ENCODE measurements at regions not wholly inside any gene's neighbourhood (a gene's known extent, or its start where the extent isn't known, plus 50 kb on each side); places are given as distances from the start of the nearest gene placed in this dataset.

DNA sequence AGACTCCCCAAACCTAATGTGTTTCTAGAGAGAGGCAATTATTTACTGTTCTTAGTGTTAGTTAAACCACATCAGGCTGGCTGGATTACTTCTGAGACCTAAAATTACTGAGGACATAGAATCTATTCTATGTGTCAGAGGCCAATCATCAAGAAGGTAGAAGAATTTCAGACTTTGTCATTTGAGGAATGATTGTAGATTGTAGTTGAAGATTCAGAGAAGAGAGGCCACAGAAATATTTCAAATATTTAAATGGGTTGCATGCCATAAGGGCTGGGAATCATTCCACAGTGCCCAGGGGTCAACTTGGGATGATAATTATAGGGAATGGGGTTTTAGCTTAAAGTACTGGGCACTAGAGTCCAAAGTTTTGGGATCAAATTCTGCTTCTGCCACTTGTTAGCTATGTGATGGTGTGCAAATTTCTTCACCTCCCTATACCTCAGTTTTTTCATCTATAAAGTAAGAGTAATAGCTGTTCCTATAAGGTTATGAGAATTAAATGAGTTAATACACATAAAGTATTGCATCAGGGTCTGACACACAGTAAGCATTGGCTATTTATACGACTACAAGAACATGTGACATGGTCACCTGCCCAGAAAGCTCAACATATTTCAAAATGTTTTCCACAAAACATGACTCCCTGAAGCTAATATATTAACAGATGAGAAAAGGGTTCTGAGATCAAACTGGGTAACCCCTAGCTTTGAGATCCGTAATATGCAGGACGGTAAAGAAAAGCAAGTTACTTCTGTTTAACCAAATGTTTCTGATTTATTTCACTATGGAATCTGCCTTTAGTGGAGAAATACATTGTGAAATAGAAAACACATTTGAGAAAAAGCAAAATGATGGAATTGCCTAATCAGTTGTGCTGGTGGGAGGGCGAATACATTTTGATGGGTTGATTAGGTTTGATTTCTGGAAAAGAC is 69.7 kb upstream of the SPAG17 start:
- TF ChIP-seq POLR2A (IDR thresholded peaks at IDR 0.05; ENCODE audit: low read depth, low read length) (no peak), PAX5 (IDR thresholded peaks at IDR 0.05; ENCODE audit: insufficient read depth, low read length, severe bottlenecking) (no peak), POU2F2 (IDR thresholded peaks at IDR 0.05; ENCODE audit: low read depth, low read length) (no peak), TAF1 (IDR thresholded peaks at IDR 0.05; ENCODE audit: low read depth, low read length) (no peak), SPI1 (IDR thresholded peaks at IDR 0.05; ENCODE audit: low read depth, low read length) (no peak), POLR2AphosphoS5 (IDR thresholded peaks at IDR 0.05; ENCODE audit: low read depth, low read length) (no peak)
- FAIRE-seq = no peak
- DNase-seq (ENCODE audit: insufficient read length, low spot score) = no peak

DNA sequence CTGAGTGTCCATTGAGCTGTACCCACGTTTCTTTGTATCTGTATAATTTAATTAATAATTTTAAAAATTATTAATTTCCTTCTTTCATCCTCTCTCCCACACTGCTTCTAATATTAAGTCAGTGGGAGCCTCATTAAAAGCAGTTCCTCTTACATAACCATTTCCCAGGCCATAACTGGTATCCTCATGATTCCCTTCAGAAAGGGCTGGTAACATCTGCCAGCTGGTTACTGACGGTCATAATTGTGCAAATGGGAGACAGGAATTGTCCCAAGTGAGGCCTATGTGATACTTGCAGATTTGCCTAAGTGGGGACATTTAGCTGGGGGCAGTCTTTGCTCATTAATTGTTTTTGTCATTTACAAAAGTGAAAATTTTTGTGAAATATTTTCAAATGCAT is 69.0 kb upstream of the SPAG17 start:
- DNase-seq (ENCODE audit: insufficient read length, low spot score) (no peak), FAIRE-seq (no peak)
- no peak for TF ChIP-seq POLR2AphosphoS5 (IDR thresholded peaks at IDR 0.05; ENCODE audit: low read depth, low read length)
- TF ChIP-seq PAX5 (IDR thresholded peaks at IDR 0.05; ENCODE audit: insufficient read depth, low read length, severe bottlenecking) = no peak
- no peak for TF ChIP-seq TAF1 (IDR thresholded peaks at IDR 0.05; ENCODE audit: low read depth, low read length)
- no peak for TF ChIP-seq SPI1 (IDR thresholded peaks at IDR 0.05; ENCODE audit: low read depth, low read length)
- TF ChIP-seq POLR2A (IDR thresholded peaks at IDR 0.05; ENCODE audit: low read depth, low read length) = no peak
- no peak for TF ChIP-seq POU2F2 (IDR thresholded peaks at IDR 0.05; ENCODE audit: low read depth, low read length)

GRCh38 chr1:118253053-118253915 is 68.3 kb upstream of the SPAG17 start:
- no peak for DNase-seq (ENCODE audit: insufficient read length, low spot score)
- FAIRE-seq = no peak
- TF ChIP-seq PAX5 (IDR thresholded peaks at IDR 0.05; ENCODE audit: insufficient read depth, low read length, severe bottlenecking) = no peak
- TF ChIP-seq POLR2AphosphoS5 (IDR thresholded peaks at IDR 0.05; ENCODE audit: low read depth, low read length) = no peak
- no peak for TF ChIP-seq POU2F2 (IDR thresholded peaks at IDR 0.05; ENCODE audit: low read depth, low read length)
- no peak for TF ChIP-seq SPI1 (IDR thresholded peaks at IDR 0.05; ENCODE audit: low read depth, low read length)
- no peak for TF ChIP-seq POLR2A (IDR thresholded peaks at IDR 0.05; ENCODE audit: low read depth, low read length)
- no peak for TF ChIP-seq TAF1 (IDR thresholded peaks at IDR 0.05; ENCODE audit: low read depth, low read length)

DNA sequence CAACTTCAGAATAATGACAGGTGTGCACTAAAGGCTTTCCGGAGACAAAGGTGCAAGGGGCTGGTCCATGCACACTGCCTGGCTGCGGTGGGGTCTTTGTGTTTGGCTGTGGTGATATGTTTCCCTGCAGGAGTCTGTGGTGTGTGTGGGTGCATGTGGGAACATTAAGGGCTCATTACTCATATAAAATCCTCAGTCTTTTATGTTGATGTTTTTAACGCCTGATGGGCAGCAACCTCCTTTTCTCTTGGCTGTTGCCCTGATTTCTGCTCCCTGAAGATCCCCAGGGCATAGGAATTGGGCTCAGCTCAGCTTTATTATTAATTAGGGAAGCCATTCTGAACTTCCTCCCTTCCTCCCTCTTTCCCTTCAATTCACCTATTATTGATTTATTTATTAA is 67.6 kb upstream of the SPAG17 start:
- TF ChIP-seq POLR2A (IDR thresholded peaks at IDR 0.05; ENCODE audit: low read depth, low read length) (no peak), POU2F2 (IDR thresholded peaks at IDR 0.05; ENCODE audit: low read depth, low read length) (no peak), SPI1 (IDR thresholded peaks at IDR 0.05; ENCODE audit: low read depth, low read length) (no peak), TAF1 (IDR thresholded peaks at IDR 0.05; ENCODE audit: low read depth, low read length) (no peak), PAX5 (IDR thresholded peaks at IDR 0.05; ENCODE audit: insufficient read depth, low read length, severe bottlenecking) (no peak)
- FAIRE-seq (no peak), DNase-seq (ENCODE audit: insufficient read length, low spot score) (no peak)

GRCh38 chr1:118250232-118250631 is 65.2 kb upstream of the SPAG17 start:
- FAIRE-seq = no peak
- TF ChIP-seq SPI1 (IDR thresholded peaks at IDR 0.05; ENCODE audit: low read depth, low read length) = no peak
- TF ChIP-seq TAF1 (IDR thresholded peaks at IDR 0.05; ENCODE audit: low read depth, low read length) = no peak
- no peak for TF ChIP-seq POU2F2 (IDR thresholded peaks at IDR 0.05; ENCODE audit: low read depth, low read length)
- TF ChIP-seq POLR2A (IDR thresholded peaks at IDR 0.05; ENCODE audit: low read depth, low read length) = no peak
- no peak for TF ChIP-seq PAX5 (IDR thresholded peaks at IDR 0.05; ENCODE audit: insufficient read depth, low read length, severe bottlenecking)
- TF ChIP-seq POLR2AphosphoS5 (IDR thresholded peaks at IDR 0.05; ENCODE audit: low read depth, low read length) = no peak
- DNase-seq (ENCODE audit: insufficient read length, low spot score) = no peak

GRCh38 chr1:118249641-118250040 is 64.6 kb upstream of the SPAG17 start:
- TF ChIP-seq POU2F2 (IDR thresholded peaks at IDR 0.05; ENCODE audit: low read depth, low read length) = no peak
- TF ChIP-seq PAX5 (IDR thresholded peaks at IDR 0.05; ENCODE audit: insufficient read depth, low read length, severe bottlenecking) = no peak
- TF ChIP-seq POLR2AphosphoS5 (IDR thresholded peaks at IDR 0.05; ENCODE audit: low read depth, low read length) = no peak
- TF ChIP-seq POLR2A (IDR thresholded peaks at IDR 0.05; ENCODE audit: low read depth, low read length) = no peak
- TF ChIP-seq TAF1 (IDR thresholded peaks at IDR 0.05; ENCODE audit: low read depth, low read length) = no peak
- no peak for TF ChIP-seq SPI1 (IDR thresholded peaks at IDR 0.05; ENCODE audit: low read depth, low read length)
- no peak for FAIRE-seq
- no peak for DNase-seq (ENCODE audit: insufficient read length, low spot score)

GRCh38 chr1:118247593-118247992 is 62.6 kb upstream of the SPAG17 start:
- no peak for DNase-seq (ENCODE audit: insufficient read length, low spot score)
- TF ChIP-seq POLR2A (IDR thresholded peaks at IDR 0.05; ENCODE audit: low read depth, low read length) = no peak
- no peak for TF ChIP-seq POU2F2 (IDR thresholded peaks at IDR 0.05; ENCODE audit: low read depth, low read length)
- no peak for TF ChIP-seq POLR2AphosphoS5 (IDR thresholded peaks at IDR 0.05; ENCODE audit: low read depth, low read length)
- no peak for TF ChIP-seq TAF1 (IDR thresholded peaks at IDR 0.05; ENCODE audit: low read depth, low read length)
- TF ChIP-seq SPI1 (IDR thresholded peaks at IDR 0.05; ENCODE audit: low read depth, low read length) = no peak
- no peak for TF ChIP-seq PAX5 (IDR thresholded peaks at IDR 0.05; ENCODE audit: insufficient read depth, low read length, severe bottlenecking)
- FAIRE-seq = no peak

- FAIRE-seq = no peak
- TF ChIP-seq POLR2A (IDR thresholded peaks at IDR 0.05; ENCODE audit: low read depth, low read length) (no peak), POU2F2 (IDR thresholded peaks at IDR 0.05; ENCODE audit: low read depth, low read length) (no peak), SPI1 (IDR thresholded peaks at IDR 0.05; ENCODE audit: low read depth, low read length) (no peak), TAF1 (IDR thresholded peaks at IDR 0.05; ENCODE audit: low read depth, low read length) (no peak), PAX5 (IDR thresholded peaks at IDR 0.05; ENCODE audit: insufficient read depth, low read length, severe bottlenecking) (no peak), POLR2AphosphoS5 (IDR thresholded peaks at IDR 0.05; ENCODE audit: low read depth, low read length) (no peak)
- DNase-seq (ENCODE audit: insufficient read length, low spot score) = no peak
These were observed 61.6 kb upstream of the SPAG17 start for GRCh38 chr1:118246646-118247045.

GRCh38 chr1:118244194-118244593 is 59.2 kb upstream of the SPAG17 start:
- FAIRE-seq (no peak), DNase-seq (ENCODE audit: insufficient read length, low spot score) (no peak)
- no peak for TF ChIP-seq SPI1 (IDR thresholded peaks at IDR 0.05; ENCODE audit: low read depth, low read length)
- no peak for TF ChIP-seq TAF1 (IDR thresholded peaks at IDR 0.05; ENCODE audit: low read depth, low read length)
- TF ChIP-seq POU2F2 (IDR thresholded peaks at IDR 0.05; ENCODE audit: low read depth, low read length) = no peak
- no peak for TF ChIP-seq PAX5 (IDR thresholded peaks at IDR 0.05; ENCODE audit: insufficient read depth, low read length, severe bottlenecking)
- TF ChIP-seq POLR2AphosphoS5 (IDR thresholded peaks at IDR 0.05; ENCODE audit: low read depth, low read length) = no peak
- TF ChIP-seq POLR2A (IDR thresholded peaks at IDR 0.05; ENCODE audit: low read depth, low read length) = no peak

Measured in GM12891 (cell line).